MM.1S (cell line): ENCODE measurements at regions not wholly inside any gene's neighbourhood (a gene's known extent, or its start where the extent isn't known, plus 50 kb on each side); places are given as distances from the start of the nearest gene placed in this dataset.

Experiments
- EZH2 ChIP-seq: fragments of 300-600 bp; sonication (generic); optimal IDR thresholded peaks from 2 replicates; pipeline ENCODE3; 2017; ENCODE audit warnings: low read depth, mild to moderate bottlenecking, antibody characterized with exemption, low read length, mixed read lengths
- TF ChIP-seq, protein P1 (sequence below): fragments of 300-600 bp; sonication (generic); IDR thresholded peaks from 2 replicates; pipeline ENCODE4 v1.5.1; 2016; ENCODE audit warnings: antibody characterized with exemption, low read length, mixed read lengths

DNA sequence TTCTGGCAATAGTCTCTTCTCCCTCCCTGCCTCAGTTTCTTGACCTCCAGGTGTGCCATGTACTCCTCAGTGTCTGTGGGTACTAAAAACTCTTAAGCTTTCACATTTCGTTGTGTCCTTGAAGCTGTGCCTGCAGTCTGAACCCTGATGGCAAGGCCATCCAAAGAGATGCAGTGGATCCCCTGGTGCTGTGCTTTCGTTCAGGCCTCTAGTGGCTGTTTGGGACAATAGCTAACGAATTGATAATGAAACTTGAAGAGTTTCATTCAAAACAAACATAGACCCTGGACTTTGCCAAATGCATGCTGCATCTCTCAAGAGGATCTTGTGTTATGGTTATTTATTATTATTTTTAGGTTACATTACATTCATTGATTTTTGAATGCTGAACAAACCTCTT, 523.1 kb upstream of the FSIP2 start:
- TF ChIP-seq, protein P1, sequence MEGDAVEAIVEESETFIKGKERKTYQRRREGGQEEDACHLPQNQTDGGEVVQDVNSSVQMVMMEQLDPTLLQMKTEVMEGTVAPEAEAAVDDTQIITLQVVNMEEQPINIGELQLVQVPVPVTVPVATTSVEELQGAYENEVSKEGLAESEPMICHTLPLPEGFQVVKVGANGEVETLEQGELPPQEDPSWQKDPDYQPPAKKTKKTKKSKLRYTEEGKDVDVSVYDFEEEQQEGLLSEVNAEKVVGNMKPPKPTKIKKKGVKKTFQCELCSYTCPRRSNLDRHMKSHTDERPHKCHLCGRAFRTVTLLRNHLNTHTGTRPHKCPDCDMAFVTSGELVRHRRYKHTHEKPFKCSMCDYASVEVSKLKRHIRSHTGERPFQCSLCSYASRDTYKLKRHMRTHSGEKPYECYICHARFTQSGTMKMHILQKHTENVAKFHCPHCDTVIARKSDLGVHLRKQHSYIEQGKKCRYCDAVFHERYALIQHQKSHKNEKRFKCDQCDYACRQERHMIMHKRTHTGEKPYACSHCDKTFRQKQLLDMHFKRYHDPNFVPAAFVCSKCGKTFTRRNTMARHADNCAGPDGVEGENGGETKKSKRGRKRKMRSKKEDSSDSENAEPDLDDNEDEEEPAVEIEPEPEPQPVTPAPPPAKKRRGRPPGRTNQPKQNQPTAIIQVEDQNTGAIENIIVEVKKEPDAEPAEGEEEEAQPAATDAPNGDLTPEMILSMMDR, result peak; percentile 49
- TF ChIP-seq EZH2, result no peak
